Epidermal melanocyte (primary cell): ENCODE measurements at regions not wholly inside any gene's neighbourhood (a gene's known extent, or its start where the extent isn't known, plus 50 kb on each side); places are given as distances from the start of the nearest gene placed in this dataset.

Experiments used
- DNase-seq: peaks from one replicate; pipeline ENCODE4 v3.0.0; 2011; ENCODE audit warnings: low spot score; ENCODE audit not compliant: insufficient read length

DNA sequence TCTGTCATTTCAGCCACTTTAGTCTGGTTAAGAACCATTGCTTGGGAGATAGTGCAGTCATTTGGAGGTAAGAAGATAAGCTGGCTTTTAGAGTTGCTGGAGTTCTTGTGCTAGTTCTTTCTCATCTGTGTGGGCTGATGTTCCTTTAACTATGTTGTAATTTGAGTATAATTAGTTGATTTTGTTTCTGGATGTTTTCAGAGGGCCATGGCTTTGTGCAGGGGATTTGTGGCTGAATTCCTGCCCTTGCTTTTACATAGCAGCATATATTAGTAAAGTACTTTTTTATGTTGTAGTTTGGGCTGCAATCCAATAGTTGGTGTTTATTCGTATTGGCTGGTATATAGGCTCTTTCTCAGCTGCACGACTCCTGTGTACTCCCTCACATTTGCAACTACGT, 339.6 kb downstream of the ANKRD50 start:
- DNase-seq, result no peak

DNA sequence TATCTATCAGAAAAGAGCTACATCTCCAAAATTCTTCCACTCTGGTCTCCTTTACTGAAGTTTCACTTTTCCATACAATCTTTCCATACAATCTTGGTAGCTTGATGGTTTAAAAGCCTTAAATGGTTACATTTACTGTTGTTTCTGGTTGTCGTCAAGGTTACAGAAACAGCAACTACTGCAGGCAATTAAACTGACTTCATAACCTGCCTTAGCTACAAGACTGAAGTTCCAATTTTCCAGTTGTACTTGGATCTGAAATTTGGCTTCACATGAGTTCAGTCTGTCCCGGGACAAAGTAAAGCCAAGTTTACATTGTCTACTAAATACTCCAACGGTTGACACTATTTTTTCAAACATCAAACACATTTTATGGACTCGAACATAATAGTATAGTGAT, 326.4 kb downstream of the ANKRD50 start:
- no peak for DNase-seq

DNA sequence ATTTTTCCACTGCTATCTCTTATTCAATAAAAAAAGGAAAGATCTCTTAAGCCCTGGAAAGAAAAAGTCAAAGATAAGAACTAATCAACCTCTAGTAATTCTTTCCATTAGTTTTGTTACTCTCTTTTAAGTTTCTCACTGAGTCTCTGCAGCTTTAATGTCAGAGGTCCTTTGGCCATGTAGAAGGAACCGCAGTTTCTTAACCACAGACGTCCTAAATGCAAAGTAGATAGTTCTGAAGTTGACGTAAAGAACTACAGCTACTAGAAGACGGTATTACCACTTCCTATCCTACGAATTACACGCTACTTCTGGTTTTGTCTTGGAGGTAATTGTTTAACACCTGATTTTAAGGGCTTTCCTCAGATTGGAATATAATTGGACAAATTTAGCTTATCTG, 325.9 kb downstream of the ANKRD50 start:
- no peak for DNase-seq

DNA sequence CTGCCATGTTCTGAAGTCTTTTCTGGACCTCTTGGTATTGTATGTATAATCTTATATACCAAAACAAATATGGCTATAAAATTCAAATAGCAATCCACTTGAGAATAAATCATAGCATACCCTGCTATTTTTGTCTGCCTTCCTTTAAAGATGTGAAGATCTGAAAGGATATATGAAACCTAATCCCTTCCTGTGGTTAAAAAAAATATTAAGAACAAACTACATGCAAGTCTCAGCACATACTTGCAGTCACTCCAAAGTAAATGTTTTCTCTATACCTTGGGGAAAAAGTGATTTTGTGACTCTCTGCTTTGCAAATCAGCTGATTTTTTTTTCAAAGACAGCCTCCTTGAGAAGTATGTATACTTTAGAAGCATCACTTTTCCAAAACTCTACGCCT, 322.9 kb downstream of the ANKRD50 start:
- DNase-seq, result no peak

DNA sequence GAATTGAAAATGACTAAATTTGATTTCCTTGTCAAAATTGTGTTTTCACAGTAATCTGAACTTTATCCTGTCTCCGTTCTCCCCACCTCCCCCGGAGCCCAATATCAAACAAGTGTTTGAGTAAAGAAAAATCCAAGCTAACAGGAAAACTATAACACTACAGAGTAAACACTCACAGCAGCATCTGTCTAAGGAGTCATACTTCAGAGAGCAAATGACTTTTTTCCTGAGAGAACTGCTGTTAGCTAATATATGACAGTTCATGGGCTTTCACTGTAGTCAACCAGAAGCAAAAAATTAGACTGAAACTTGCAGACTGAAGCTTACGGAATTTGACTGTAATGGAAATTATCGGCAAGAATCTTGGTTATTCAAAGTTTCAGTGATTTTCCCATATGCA, 321.7 kb downstream of the ANKRD50 start:
- no peak for DNase-seq

DNA sequence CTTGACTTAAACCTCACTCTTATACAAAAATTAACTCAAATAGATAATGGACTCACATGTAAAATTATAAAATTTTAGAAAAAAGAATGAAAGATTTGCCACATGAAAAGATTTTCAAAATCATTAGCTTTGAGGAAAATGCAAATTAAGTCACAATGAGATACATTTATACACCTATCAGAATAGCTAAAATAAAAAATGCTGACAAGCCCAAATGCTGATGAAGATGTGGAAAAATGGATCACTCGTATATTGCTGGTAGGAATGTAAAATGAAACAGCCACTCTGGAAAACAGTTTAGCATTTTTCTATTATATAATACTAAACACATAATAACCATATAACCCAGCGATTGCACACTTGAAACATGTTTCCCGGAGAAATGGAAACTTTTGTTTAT, 316.2 kb downstream of the ANKRD50 start:
- DNase-seq, result no peak

DNA sequence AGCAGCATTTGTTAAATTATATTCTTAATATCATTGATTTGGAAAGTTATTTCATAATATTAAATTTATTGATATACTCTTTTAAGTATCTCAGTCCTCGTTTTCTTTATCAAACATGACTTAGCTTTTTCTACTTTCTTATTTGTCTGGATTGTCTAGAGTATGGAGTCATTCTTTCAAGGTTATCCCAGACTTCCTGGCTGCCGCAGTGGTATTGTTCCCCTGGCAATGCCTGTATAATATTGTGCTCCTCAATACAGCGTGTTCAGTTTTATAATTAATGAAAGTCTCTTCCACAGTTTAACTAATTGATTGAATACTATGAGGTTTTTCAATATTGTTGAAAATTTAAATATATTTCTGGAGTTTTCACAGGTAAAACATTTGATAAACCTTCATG, 310.9 kb downstream of the ANKRD50 start:
- no peak for DNase-seq

DNA sequence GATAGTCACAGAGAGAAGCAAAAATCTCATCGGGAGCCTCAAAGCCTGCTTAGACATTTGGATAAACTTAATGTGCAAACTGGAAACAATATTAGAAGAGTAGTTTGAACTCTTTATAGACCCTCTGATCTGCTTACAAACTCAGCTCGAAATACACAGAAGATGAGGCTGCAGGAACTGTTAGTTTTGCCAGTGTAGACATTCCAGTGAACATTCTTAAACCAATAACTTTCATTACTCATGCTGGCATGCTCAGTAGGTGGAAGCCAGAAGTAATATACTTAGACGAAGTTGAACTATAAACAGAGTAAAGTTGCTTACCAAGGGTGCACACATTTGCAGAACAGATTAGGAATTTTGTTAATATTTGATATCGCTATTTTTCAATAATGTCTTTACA, 303.5 kb downstream of the ANKRD50 start:
- no peak for DNase-seq

DNA sequence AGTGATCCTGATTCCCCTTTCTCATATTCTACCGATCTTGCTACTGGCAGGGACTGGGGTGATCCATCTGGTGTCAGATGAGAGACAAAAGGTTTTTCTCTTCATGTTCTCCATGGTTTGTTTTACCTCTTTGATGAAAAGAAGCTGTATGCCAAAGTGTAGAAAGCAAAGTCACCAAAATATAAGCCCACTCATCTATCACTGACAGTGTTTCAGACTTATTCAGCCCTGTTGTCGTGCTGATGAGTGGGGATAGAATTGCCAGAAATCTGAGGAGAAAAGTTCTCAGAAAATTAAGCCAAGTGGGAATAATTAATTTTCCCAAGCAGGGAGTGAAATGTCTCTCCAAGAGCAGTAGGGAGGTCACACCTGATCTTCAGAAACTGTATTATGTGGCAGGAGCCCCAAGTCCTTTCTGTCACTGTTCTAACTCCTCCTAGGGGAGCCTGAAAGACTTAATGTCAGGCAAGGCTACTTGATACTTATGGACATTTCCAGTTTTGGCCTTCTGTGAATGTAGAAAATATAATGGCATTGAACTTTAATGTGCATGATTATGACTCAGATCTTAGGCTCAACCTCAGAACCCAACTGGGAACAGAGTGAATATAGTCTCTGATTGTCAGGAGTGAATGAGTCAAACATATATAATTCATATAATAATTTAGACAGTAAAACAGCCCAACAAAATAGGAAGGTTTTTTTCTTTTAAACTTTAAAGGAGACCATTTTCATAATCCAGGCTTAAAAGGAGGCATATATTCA, 298.1 kb downstream of the ANKRD50 start:
- no peak for DNase-seq

DNA sequence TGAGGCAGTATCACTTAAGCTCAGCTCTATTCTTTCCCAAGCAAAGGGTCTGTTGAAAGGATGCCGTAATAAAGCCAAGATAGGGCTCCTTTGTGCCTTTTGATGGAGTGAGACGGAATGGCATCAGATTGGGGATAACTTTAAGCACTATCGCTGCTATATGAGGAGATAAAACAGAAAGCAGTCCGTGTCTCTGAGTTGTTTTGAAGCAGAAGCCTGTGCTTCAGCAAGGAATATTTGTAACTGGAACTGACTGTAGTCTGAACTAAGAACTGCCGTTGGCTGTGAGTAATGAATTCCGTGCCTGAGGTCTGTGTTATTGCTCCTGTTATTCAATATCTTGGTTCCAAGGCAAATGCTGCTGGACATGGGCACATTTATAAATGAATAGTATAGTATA, 297.4 kb downstream of the ANKRD50 start:
- no peak for DNase-seq

DNA sequence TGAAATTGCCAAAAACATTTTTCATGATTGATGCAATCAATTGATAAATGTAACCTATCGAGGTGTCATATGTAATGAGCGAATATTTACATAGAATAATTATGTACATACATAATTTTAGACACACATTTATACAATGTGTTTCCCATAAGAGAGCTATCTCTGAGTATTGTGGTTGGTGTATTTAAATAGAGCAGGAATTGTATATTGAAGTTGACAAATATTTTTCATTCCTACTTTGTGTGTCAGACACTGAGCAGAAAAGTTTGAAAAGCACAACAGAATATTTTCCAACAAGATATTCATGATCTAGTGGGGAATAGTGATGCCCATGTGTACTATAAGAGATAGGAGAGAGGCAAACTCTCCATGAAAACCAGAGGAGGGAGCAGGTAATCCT, 295.2 kb downstream of the ANKRD50 start:
- DNase-seq, result no peak

DNA sequence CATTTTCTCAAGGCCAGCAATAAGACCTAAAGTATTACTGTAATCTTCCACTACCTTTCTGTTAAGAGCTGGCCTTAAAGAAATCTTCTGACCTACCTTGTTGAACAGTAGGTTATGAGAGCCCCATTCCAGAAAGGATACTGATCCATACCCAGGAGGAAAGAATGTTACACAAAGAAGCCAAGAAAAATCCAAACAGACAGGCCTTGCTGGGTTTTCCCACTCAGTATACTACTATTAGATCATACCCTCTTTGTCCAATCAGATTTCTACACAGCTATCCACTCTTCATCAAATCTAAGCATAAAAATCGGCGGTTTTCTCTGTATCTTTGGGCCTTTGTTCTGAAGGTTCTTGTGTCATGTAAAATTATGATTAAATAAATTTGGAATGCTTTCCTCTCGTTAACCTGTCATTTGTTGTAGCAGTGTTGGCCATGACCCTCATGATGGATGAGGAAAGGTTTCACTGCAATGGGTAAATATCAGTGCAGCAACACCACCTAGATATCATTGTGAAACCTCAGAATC, 292.3 kb downstream of the ANKRD50 start:
- DNase-seq, result no peak

DNA sequence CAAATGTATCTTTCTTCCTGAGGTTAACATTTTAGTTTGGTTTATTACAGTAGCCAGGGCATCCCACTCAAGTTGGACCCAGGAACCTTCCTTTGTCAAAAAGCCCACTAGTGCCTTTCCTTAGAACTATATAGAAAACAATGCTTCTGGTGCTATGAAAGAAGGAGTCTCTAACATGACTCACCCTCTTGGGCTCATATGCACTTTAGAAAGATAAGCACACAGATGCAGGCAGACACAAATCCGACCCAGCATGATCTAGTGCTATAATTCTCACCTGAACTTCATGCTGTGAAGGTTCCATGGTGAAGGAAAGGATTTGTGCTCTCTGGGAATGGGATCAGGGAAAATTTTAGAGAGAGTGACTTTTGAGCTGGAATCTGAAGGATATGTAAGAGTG, 289.4 kb downstream of the ANKRD50 start:
- DNase-seq, result no peak

DNA sequence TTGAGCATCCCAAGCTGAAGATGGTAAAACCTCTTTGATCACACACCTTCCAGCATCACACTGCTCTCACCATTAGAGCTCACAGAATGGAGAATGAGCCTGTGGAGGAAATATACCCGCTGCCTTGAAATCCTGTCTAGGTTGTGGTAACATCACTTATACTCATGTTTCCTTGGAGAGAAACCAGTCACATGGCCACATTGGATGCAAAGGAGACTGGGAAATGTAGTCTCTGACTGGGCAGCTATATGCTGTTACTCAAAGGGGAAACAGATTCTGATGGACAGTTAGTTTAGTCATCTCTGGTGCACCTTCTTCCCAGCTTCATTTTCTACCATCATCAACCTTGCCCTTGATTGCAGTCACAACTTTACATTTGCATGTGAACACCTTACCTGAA, 286.3 kb downstream of the ANKRD50 start:
- no peak for DNase-seq

DNA sequence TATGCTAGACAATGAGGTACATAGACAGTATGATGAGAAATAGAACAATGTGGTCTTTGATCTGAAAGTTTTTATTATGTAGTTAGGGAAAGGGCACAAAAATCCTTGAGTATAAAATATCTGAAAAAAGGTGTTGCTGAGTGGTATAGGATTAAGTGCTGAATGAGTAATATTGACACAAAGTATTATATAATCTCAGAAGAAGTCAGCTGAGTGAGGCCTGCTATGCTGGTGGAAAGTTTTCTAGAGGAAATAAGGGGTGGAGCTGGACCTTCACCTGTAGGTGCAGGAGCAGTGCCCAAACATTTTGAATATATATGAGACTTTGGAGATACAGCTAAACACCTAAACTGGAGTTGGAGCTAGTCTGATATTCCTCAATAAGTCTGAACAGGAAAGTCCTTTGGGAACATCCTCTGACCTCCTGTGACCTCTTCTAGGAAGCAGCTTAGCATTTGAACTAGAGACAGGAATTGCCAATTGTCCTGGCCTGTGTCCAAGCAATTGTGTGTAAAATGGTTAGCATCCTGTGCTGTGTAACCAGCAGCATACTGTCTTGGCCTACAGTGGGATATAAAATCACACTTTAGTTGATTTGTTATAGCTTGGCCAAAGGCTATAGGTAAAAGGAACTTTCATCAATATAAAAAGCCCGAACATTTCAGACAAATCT, 285.3 kb downstream of the ANKRD50 start:
- no peak for DNase-seq

DNA sequence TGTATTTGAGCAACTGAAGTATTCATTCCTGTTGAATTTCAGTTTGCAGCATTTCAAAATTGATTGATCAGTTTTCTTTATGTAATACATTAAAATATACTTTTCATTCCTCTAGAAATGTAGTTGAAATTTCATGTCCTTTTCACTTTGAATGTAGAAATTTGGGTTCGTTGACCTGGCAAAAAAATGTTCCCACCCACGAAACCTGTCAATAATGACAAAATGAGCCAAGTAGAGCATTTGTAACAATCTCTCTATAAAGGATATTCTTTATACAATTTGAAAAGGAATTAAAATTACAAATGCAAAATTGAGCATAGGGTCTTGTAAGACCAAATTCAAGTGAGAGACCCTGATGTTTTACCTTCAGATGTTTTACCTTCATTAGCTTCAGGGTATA, 283.9 kb downstream of the ANKRD50 start:
- DNase-seq, result no peak

DNA sequence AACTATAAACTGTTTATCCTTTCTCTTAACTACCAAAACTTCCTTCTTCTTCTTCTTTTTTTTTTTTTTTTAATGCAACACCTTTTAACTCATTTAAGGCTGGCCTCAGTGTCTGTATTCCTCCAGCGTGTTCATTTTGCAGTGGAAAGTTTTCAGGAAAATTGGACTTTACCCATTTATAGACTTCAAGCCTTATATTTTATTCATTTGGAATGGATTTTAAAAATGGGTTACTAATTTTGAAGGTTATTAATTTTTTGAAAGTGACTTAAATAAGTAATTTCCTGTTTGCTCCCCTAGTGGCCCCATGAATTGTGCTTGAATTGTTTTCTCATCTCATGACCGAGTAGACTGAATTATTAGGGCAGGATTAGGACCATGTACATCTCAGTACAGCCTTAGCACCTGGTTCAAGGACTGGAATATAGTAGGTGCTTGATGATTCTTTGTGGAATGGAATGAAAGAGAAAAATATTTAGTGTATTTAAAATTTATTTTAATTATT, 282.7 kb downstream of the ANKRD50 start:
- DNase-seq, result no peak

DNA sequence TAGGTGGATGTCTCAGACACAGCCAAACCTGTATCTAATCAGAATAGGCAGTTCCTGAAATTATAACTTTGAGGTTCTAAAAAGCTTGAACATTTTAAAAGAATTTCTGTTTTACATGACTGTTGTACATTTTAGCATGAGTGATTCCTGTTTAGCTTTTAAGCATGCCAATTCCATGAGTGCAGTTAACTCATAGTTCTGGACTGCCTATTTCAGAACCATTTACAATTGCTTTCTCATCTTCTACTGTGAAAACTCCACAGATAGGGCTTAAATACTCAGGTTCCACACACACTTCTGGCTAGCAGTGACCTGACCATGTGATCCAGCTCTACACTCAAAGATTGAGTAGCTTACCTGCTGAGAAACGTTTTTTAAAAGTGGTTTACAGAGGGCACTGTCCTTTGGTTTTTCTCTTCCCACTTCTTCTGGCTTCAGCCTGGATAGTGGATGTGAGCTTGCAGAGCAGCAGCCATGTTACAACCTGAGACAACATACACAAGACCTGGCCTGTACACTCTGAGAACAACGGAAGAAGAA, 280.8 kb downstream of the ANKRD50 start:
- DNase-seq, result no peak

DNA sequence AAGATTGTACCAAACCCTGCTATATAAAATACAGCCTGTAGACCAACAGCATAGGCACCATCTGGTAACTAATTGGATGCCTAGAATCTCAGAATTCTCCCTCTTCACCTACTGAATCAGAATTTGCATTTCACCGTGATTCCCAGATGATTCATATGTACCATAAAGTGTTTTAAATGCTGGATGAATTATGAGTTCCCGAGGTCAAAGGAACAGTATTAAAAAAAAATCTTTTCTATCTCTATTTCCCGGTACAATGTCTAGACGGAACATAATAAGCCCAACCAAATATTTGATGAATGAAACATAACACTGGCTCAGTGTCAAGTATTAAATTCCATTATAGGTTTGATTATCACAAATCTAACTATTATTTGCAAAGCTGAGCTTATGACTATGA, 280.0 kb downstream of the ANKRD50 start:
- DNase-seq, result no peak

DNA sequence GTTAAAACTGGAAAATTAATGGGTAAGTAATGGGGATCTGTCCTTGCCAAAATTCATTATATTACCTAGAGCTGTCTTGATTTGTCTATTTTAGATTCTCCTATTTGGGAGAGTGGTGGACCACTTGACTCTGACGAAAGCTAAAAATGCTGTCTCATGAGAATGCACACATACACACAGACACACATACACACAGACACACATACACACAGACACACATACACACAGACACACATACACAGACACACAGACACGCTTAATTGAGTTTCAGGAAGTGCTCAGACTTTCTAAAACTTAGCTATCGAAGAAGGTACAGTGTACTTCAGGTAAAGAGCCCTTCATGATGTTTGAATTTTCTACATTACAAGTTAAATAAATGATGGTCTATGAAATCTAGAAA, 279.5 kb downstream of the ANKRD50 start:
- no peak for DNase-seq

DNA sequence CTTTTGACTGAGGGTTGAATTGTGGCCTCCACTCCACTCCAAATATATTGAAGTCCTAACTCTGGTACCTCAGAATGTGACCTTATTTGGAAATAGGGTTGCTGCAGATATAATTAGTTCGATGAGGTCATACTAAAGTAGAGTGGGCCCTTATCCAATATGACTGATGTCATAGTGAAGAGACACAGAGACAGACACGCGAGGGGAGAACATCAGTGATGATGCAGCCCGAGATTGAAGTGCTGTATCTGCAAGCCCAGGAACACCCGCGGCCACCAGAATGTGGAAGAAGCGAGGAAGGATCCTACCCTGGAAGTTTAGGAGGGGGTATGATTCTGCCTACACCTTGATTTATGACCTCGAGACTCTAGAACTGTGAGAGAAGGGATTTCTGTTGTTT, 279.0 kb downstream of the ANKRD50 start:
- no peak for DNase-seq

DNA sequence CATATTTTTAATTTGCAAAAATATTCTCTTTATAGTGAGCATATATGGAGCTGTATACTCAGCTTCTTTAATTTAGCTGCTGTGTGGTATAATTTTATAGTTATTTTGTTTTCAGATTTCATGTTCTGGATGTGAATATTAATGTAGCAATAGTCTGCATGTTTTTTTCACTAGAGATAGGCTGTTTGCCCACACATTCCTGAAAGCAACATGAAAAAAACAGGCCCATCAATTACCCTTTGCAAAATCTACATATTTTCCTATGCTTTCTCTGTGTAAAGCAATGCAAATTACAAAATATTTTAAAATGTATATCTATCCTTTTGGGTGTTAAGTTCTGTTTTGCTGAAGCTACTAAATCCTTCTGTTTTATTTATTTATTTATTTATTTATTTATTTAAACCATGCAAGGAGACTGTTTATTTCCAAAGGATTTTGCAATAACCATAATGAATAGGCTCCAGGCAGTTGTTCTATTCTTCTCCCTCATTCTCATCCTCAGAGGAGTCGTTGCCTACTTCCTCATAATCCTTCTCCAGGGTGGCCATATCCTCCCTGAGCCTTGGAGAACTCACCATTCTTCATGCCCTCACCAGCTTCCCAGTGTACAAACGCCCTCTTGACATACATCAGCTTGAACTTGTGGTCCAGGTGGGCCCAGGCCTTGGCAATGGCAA, 277.1 kb downstream of the ANKRD50 start:
- DNase-seq, result no peak
